ENCODE measurements at regions not wholly inside any gene's neighbourhood (a gene's known extent, or its start where the extent isn't known, plus 50 kb on each side); places are given as distances from the start of the nearest gene placed in this dataset.

GRCh38 chr10:29392376-29393021, 103.6 kb downstream of the LYZL1 start:
- no peak overlapping the region for H3K4me3 ChIP-seq
- H3K27ac ChIP-seq = no peak overlapping the region
- no peaks in the 10 kb centered on the region for H3K27me3 ChIP-seq
- WGBS, 2 donors = 39 to 41% methylated on average over 4 of the region's 4 CpGs
- H3K9me3 ChIP-seq = no peaks in the 10 kb centered on the region
- H3K4me1 ChIP-seq = peaks cover 0 to 7% (median 0%) of the 10 kb centered on the region in 4 donors
- no peaks in the 10 kb centered on the region for H3K36me3 ChIP-seq
- TF ChIP-seq CTCF (IDR thresholded peaks at IDR 0.05) (peak; percentile 32 to 69 (median 65)), EP300 (IDR thresholded peaks at IDR 0.05) (no peak)
- peak in 1 of 2 donors; percentile 49 for DNase-seq (ENCODE audit: low spot score in 2 of 2)

- H3K4me1 ChIP-seq = peaks cover 0 to 7% (median 0%) of the 10 kb centered on the region in 4 donors
- no peak overlapping the region for H3K27ac ChIP-seq
- TF ChIP-seq POLR2A (IDR thresholded peaks at IDR 0.05) (no peak), EP300 (IDR thresholded peaks at IDR 0.05) (no peak), CTCF (IDR thresholded peaks at IDR 0.05) (no peak)
- DNase-seq (ENCODE audit: low spot score in 2 of 2) = no peak
- H3K36me3 ChIP-seq = no peaks in the 10 kb centered on the region
- 70 to 76% methylated on average over 4 to 7 of the region's 8 CpGs for WGBS, 2 donors
- H3K27me3 ChIP-seq = no peaks in the 10 kb centered on the region
- H3K9me3 ChIP-seq = no peaks in the 10 kb centered on the region
- H3K4me3 ChIP-seq = no peak overlapping the region
These were observed 105.6 kb downstream of the LYZL1 start for GRCh38 chr10:29394321-29394932.

- no peaks in the 10 kb centered on the region for H3K27me3 ChIP-seq
- H3K36me3 ChIP-seq = no peaks in the 10 kb centered on the region
- H3K4me3 ChIP-seq = no peak overlapping the region
- H3K9me3 ChIP-seq = no peaks in the 10 kb centered on the region
- peaks cover 0 to 7% (median 0%) of the 10 kb centered on the region in 4 donors for H3K4me1 ChIP-seq
- TF ChIP-seq POLR2A (IDR thresholded peaks at IDR 0.05) (no peak), CTCF (IDR thresholded peaks at IDR 0.05) (no peak), EP300 (IDR thresholded peaks at IDR 0.05) (no peak)
- H3K27ac ChIP-seq = no peak overlapping the region
- WGBS, 2 donors = 87 to 89% methylated on average over 4 to 6 of the region's 6 CpGs
- DNase-seq (ENCODE audit: low spot score in 2 of 2) = no peak
These were observed 106.5 kb downstream of the LYZL1 start for GRCh38 chr10:29395409-29395808.

- Histone ChIP-seq H3K4me1 (peaks cover 0 to 5% (median 0%) of the 10 kb centered on the region in 4 donors), H3K4me3 (no peak overlapping the region), H3K27ac (no peak overlapping the region), H3K9me3 (peaks cover 0 to 3% (median 2%) of the 10 kb centered on the region in 4 donors), H3K36me3 (no peaks in the 10 kb centered on the region), H3K27me3 (no peaks in the 10 kb centered on the region)
- TF ChIP-seq POLR2A (IDR thresholded peaks at IDR 0.05) (no peak), EP300 (IDR thresholded peaks at IDR 0.05) (no peak), CTCF (IDR thresholded peaks at IDR 0.05) (no peak)
- 53 to 60% methylated on average over 2 of the region's 2 CpGs for WGBS, 2 donors
- no peak for DNase-seq (ENCODE audit: low spot score in 2 of 2)
These were observed 108.4 kb downstream of the LYZL1 start for GRCh38 chr10:29397221-29397620.

- no peak overlapping the region for H3K4me3 ChIP-seq
- H3K27ac ChIP-seq = no peak overlapping the region
- TF ChIP-seq CTCF (IDR thresholded peaks at IDR 0.05) (no peak), EP300 (IDR thresholded peaks at IDR 0.05) (no peak), POLR2A (IDR thresholded peaks at IDR 0.05) (no peak)
- H3K4me1 ChIP-seq = peaks cover 0 to under 1% (median 0%) of the 10 kb centered on the region in 4 donors
- no peaks in the 10 kb centered on the region for H3K36me3 ChIP-seq
- H3K9me3 ChIP-seq = peaks cover 0 to 3% (median 2%) of the 10 kb centered on the region in 4 donors
- no peaks in the 10 kb centered on the region for H3K27me3 ChIP-seq
- DNase-seq (ENCODE audit: low spot score in 2 of 2) = no peak
These were observed 114.3 kb downstream of the LYZL1 start for GRCh38 chr10:29403208-29403607.

Data from tibial nerve (tissue), 4 donors.